ENCODE measurements at regions not wholly inside any gene's neighbourhood (a gene's known extent, or its start where the extent isn't known, plus 50 kb on each side); places are given as distances from the start of the nearest gene placed in this dataset.

DNA sequence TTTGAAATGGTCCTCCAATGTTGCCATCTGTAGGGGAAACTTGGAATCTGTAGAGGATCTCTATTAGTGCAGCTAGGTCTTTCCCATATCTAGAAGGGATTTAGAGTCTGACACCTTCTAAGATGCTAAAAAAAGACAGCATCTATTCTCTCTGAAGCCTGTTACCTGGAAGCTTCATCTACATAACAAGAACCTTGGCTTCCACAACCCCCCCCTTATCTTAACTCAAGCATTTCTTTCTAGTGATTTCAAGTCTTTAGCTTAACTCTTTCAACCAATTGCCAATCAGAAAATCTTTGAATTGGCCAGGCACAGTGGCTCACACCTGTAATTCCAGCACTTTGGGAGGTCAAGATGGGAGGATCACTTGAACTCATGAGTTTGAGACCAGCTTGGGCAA lies 543.3 kb downstream of the TRHDE start:
- Histone ChIP-seq H3K9ac (ENCODE audit: low read length) (no peak overlapping the region), H3K4me2 (replicated peaks; ENCODE audit: low read depth, low read length, poor library complexity, severe bottlenecking) (no peak overlapping the region), H2AFZ (ENCODE audit: insufficient read depth, low read depth, low read length, poor library complexity, severe bottlenecking) (no peak overlapping the region), H3K4me3 (ENCODE audit: control extremely low read depth in 1 of 5, extremely low read depth in 1 of 5, insufficient read depth in 1 of 5, low read depth in 2 of 5, low read length in 4 of 5) (no peak overlapping the region), H3K27me3 (replicated peaks in 1 of 4; ENCODE audit: control extremely low read depth in 1 of 4, control insufficient read depth in 3 of 4, insufficient read depth in 4 of 4, low read length in 3 of 4) (no peaks in the 10 kb centered on the region), H3K27ac (ENCODE audit: low read length in 2 of 2) (no peak overlapping the region), H4K20me1 (ENCODE audit: control insufficient read depth, insufficient read depth, low read length, poor library complexity, severe bottlenecking) (no peaks in the 10 kb centered on the region), H3K36me3 (replicated peaks in 1 of 2; ENCODE audit: control extremely low read depth in 1 of 2, control insufficient read depth in 1 of 2, extremely low read depth in 1 of 2, insufficient read depth in 2 of 2, low read length in 1 of 2) (no peaks in the 10 kb centered on the region), H3K9me3 (ENCODE audit: control extremely low read depth in 1 of 3, control insufficient read depth in 2 of 3, insufficient read depth in 1 of 3, low read length in 2 of 3) (peaks cover 0 to 4% (median 1%) of the 10 kb centered on the region in 3 donors), H3K79me2 (ENCODE audit: control insufficient read depth, insufficient read depth, low read length) (no peaks in the 10 kb centered on the region), H3K4me1 (ENCODE audit: control insufficient read depth in 2 of 2, insufficient read depth in 2 of 2, low read length in 2 of 2) (no peaks in the 10 kb centered on the region)
- DNase-seq (no peak), ATAC-seq (ENCODE audit: low read depth) (no peak)
- no peak overlapping the region for H3K27ac Mint-ChIP-seq
- intact Hi-C loops (cut with micrococcal nuclease): no loop called here
- TF ChIP-seq EZH2 (IDR thresholded peaks at IDR 0.05; ENCODE audit: borderline replicate concordance, insufficient read depth, low read depth, low read length, poor library complexity, severe bottlenecking): no peak
- TF ChIP-seq, protein P1, sequence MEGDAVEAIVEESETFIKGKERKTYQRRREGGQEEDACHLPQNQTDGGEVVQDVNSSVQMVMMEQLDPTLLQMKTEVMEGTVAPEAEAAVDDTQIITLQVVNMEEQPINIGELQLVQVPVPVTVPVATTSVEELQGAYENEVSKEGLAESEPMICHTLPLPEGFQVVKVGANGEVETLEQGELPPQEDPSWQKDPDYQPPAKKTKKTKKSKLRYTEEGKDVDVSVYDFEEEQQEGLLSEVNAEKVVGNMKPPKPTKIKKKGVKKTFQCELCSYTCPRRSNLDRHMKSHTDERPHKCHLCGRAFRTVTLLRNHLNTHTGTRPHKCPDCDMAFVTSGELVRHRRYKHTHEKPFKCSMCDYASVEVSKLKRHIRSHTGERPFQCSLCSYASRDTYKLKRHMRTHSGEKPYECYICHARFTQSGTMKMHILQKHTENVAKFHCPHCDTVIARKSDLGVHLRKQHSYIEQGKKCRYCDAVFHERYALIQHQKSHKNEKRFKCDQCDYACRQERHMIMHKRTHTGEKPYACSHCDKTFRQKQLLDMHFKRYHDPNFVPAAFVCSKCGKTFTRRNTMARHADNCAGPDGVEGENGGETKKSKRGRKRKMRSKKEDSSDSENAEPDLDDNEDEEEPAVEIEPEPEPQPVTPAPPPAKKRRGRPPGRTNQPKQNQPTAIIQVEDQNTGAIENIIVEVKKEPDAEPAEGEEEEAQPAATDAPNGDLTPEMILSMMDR (IDR thresholded peaks at IDR 0.05): no peak
- no peaks in the 10 kb centered on the region for H3K27me3 Mint-ChIP-seq
- H3K4me3 Mint-ChIP-seq: no peak overlapping the region
- peaks cover 12% of the 10 kb centered on the region for H3K9me3 Mint-ChIP-seq (ENCODE audit: insufficient read depth)
- CTCF ChIA-PET: no interaction called here
- POLR2A ChIA-PET: no interaction called here
- no peaks in the 10 kb centered on the region for H3K4me1 Mint-ChIP-seq

DNA sequence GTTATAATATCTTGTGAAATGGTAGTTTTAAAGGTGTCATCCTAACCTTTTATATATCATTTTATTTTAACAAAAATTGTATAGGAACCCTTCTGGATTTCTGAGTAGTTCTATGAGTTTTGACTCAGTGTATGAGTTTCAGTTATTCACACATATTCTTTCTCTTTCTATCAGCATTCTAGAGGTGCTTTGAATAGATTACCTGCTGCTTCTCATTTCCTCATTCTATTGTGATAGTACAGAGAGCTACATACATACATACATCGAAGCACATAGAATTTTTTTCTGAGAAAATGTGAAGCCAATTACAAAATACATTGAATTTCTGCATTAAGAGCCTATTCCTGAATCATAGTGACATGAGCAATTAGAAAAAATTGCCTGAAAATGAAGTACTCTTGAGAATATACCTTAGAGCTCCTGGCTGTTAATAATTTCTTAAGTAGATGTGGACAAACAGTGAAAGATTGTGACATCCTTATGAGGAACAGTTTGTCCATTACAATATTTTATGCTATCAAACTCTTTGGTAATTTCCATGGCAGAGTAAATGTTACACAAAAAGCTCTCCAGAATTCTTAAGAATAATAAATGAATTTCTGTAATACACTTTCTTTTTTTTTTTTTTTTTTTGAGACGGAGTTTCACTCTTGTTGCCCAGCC lies 556.6 kb downstream of the TRHDE start:
- Histone ChIP-seq H3K27me3 (replicated peaks in 1 of 4; ENCODE audit: control extremely low read depth in 1 of 4, control insufficient read depth in 3 of 4, insufficient read depth in 4 of 4, low read length in 3 of 4) (no peaks in the 10 kb centered on the region), H3K9me3 (ENCODE audit: control extremely low read depth in 1 of 3, control insufficient read depth in 2 of 3, insufficient read depth in 1 of 3, low read length in 2 of 3) (peaks cover 0 to 7% (median 0%) of the 10 kb centered on the region in 3 donors), H3K4me1 (ENCODE audit: control insufficient read depth in 2 of 2, insufficient read depth in 2 of 2, low read length in 2 of 2) (no peaks in the 10 kb centered on the region), H3K27ac (ENCODE audit: low read length in 2 of 2) (no peak overlapping the region), H3K9ac (ENCODE audit: low read length) (no peak overlapping the region), H4K20me1 (ENCODE audit: control insufficient read depth, insufficient read depth, low read length, poor library complexity, severe bottlenecking) (no peaks in the 10 kb centered on the region), H3K36me3 (replicated peaks in 1 of 2; ENCODE audit: control extremely low read depth in 1 of 2, control insufficient read depth in 1 of 2, extremely low read depth in 1 of 2, insufficient read depth in 2 of 2, low read length in 1 of 2) (no peaks in the 10 kb centered on the region), H3K4me3 (ENCODE audit: control extremely low read depth in 1 of 5, extremely low read depth in 1 of 5, insufficient read depth in 1 of 5, low read depth in 2 of 5, low read length in 4 of 5) (no peak overlapping the region), H3K4me2 (replicated peaks; ENCODE audit: low read depth, low read length, poor library complexity, severe bottlenecking) (no peak overlapping the region), H2AFZ (ENCODE audit: insufficient read depth, low read depth, low read length, poor library complexity, severe bottlenecking) (no peak overlapping the region), H3K79me2 (ENCODE audit: control insufficient read depth, insufficient read depth, low read length) (no peaks in the 10 kb centered on the region)
- Mint-ChIP-seq H3K4me3 (no peak overlapping the region), H3K27ac (no peak overlapping the region), H3K9me3 (ENCODE audit: insufficient read depth) (peaks cover 8% of the 10 kb centered on the region), H3K27me3 (no peaks in the 10 kb centered on the region), H3K4me1 (no peaks in the 10 kb centered on the region)
- DNase-seq (no peak), ATAC-seq (ENCODE audit: low read depth) (no peak)
- TF ChIP-seq, protein P1 (IDR thresholded peaks at IDR 0.05): no peak
- no peak for TF ChIP-seq EZH2 (IDR thresholded peaks at IDR 0.05; ENCODE audit: borderline replicate concordance, insufficient read depth, low read depth, low read length, poor library complexity, severe bottlenecking)
- WGBS (ENCODE audit: insufficient coverage): no CpG with 5 or more reads among the region's 2 CpGs
- POLR2A ChIA-PET: no interaction called here
- intact Hi-C loops (cut with micrococcal nuclease): no loop called here
- CTCF ChIA-PET: no interaction called here

All from B cell (primary cell).